Astrocyte (in vitro differentiated cells and primary cell): ENCODE measurements at regions not wholly inside any gene's neighbourhood (a gene's known extent, or its start where the extent isn't known, plus 50 kb on each side); places are given as distances from the start of the nearest gene placed in this dataset.

Experiments
- DNase-seq: peaks from one replicate; pipeline ENCODE4 v3.0.0-alpha.2; 2010; ENCODE audit warnings: low read depth
- FAIRE-seq: peaks from 2 replicates; lab custom pipeline; 2011; peaks lifted over from hg19 to GRCh38; lab: Jason Lieb, UNC
- H2AFZ ChIP-seq: 2 replicates; pipeline ENCODE4 v1.6.0; 2012; ENCODE audit warnings: low read depth, low read length, inconsistent platforms
- H3K27ac ChIP-seq: 2 replicates; pipeline ENCODE4 v1.5.1; 2011; ENCODE audit warnings: low read depth, low read length, inconsistent platforms
- H3K27me3 ChIP-seq: 2 replicates; pipeline ENCODE4 v1.6.0; 2011; ENCODE audit warnings: low read length, inconsistent platforms; ENCODE audit not compliant: insufficient read depth
- H3K36me3 ChIP-seq: 2 replicates; pipeline ENCODE4 v1.5.1; 2011; ENCODE audit warnings: low read length, inconsistent platforms; ENCODE audit not compliant: insufficient read depth
- H3K4me1 ChIP-seq: 2 replicates; pipeline ENCODE4 v1.5.1; 2011; ENCODE audit warnings: low read length, inconsistent platforms; ENCODE audit not compliant: insufficient read depth
- H3K4me2 ChIP-seq: 2 replicates; pipeline ENCODE4 v1.6.0; 2012; ENCODE audit warnings: low read length, inconsistent platforms
- H3K4me3 ChIP-seq: 2 replicates; pipeline ENCODE4 v1.5.1; 2011; ENCODE audit warnings: low read depth, mild to moderate bottlenecking, low read length, inconsistent platforms; ENCODE audit not compliant: insufficient read depth
- H3K79me2 ChIP-seq: 2 replicates; pipeline ENCODE4 v1.6.0; 2012; ENCODE audit warnings: mild to moderate bottlenecking, low read length, inconsistent platforms; ENCODE audit not compliant: insufficient read depth
- H3K9ac ChIP-seq: 2 replicates; pipeline ENCODE4 v1.6.0; 2012; ENCODE audit warnings: mild to moderate bottlenecking, low read length, inconsistent platforms
- H3K9me3 ChIP-seq: 2 replicates; pipeline ENCODE4 v1.5.1; 2012; ENCODE audit warnings: low read depth, mild to moderate bottlenecking, low read length, inconsistent platforms; ENCODE audit not compliant: insufficient read depth
- H4K20me1 ChIP-seq: 2 replicates; pipeline ENCODE4 v1.6.0; 2012; ENCODE audit warnings: low read length, inconsistent platforms; ENCODE audit not compliant: insufficient read depth
- H3K27ac Mint-ChIP-seq: one replicate; pipeline ENCODE4 v1.8.0; 2021; ENCODE audit warnings: mild to moderate bottlenecking, mixed read lengths; ENCODE audit not compliant: unreplicated experiment
- H3K27me3 Mint-ChIP-seq: one replicate; pipeline ENCODE4 v1.8.0; 2021; ENCODE audit warnings: low read depth, mixed read lengths; ENCODE audit not compliant: unreplicated experiment
- H3K36me3 Mint-ChIP-seq: one replicate; pipeline ENCODE4 v1.8.0; 2021; ENCODE audit warnings: low read depth, mixed read lengths; ENCODE audit not compliant: unreplicated experiment
- H3K4me1 Mint-ChIP-seq: one replicate; pipeline ENCODE4 v1.8.0; 2021; ENCODE audit warnings: low read depth, mixed read lengths; ENCODE audit not compliant: unreplicated experiment
- H3K4me3 Mint-ChIP-seq: one replicate; pipeline ENCODE4 v1.8.0; 2021; ENCODE audit warnings: mild to moderate bottlenecking, moderate library complexity, mixed read lengths; ENCODE audit not compliant: unreplicated experiment
- H3K9me3 Mint-ChIP-seq: one replicate; pipeline ENCODE4 v1.8.0; 2021; ENCODE audit warnings: mild to moderate bottlenecking, mixed read lengths; ENCODE audit not compliant: unreplicated experiment
- EZH2 ChIP-seq: IDR thresholded peaks from 2 replicates; pipeline ENCODE4 v1.6.1; 2012; ENCODE audit warnings: mild to moderate bottlenecking, low read length, inconsistent platforms; ENCODE audit not compliant: insufficient read depth
- TF ChIP-seq, protein P1 (sequence below): IDR thresholded peaks from 2 replicates; pipeline ENCODE4 v1.5.1; 2011; ENCODE audit warnings: low read depth, mild to moderate bottlenecking, inconsistent platforms, low read length, moderate library complexity; ENCODE audit not compliant: insufficient read depth

GRCh38 chr2:21642647-21643046 is 518.9 kb downstream of the TDRD15 start:
- Histone ChIP-seq H3K9me3 (no peaks in the 10 kb centered on the region), H3K27ac (peak overlapping the region; percentile 34), H3K9ac (no peak overlapping the region), H3K4me1 (no peaks in the 10 kb centered on the region), H3K4me3 (no peak overlapping the region), H3K4me2 (no peak overlapping the region), H4K20me1 (no peaks in the 10 kb centered on the region), H3K36me3 (no peaks in the 10 kb centered on the region), H3K79me2 (no peaks in the 10 kb centered on the region), H3K27me3 (no peaks in the 10 kb centered on the region), H2AFZ (no peak overlapping the region)
- DNase-seq, result no peak
- H3K9me3 Mint-ChIP-seq, result no peaks in the 10 kb centered on the region
- no peak for TF ChIP-seq EZH2
- TF ChIP-seq, protein P1, sequence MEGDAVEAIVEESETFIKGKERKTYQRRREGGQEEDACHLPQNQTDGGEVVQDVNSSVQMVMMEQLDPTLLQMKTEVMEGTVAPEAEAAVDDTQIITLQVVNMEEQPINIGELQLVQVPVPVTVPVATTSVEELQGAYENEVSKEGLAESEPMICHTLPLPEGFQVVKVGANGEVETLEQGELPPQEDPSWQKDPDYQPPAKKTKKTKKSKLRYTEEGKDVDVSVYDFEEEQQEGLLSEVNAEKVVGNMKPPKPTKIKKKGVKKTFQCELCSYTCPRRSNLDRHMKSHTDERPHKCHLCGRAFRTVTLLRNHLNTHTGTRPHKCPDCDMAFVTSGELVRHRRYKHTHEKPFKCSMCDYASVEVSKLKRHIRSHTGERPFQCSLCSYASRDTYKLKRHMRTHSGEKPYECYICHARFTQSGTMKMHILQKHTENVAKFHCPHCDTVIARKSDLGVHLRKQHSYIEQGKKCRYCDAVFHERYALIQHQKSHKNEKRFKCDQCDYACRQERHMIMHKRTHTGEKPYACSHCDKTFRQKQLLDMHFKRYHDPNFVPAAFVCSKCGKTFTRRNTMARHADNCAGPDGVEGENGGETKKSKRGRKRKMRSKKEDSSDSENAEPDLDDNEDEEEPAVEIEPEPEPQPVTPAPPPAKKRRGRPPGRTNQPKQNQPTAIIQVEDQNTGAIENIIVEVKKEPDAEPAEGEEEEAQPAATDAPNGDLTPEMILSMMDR, result no peak
- no peak for FAIRE-seq
- H3K4me1 Mint-ChIP-seq, result peaks cover 17% of the 10 kb centered on the region
- no peak overlapping the region for H3K27ac Mint-ChIP-seq
- no peak overlapping the region for H3K4me3 Mint-ChIP-seq
- no peaks in the 10 kb centered on the region for H3K27me3 Mint-ChIP-seq
- no peaks in the 10 kb centered on the region for H3K36me3 Mint-ChIP-seq

GRCh38 chr2:21643180-21643579 is 519.4 kb downstream of the TDRD15 start:
- Histone ChIP-seq H2AFZ (no peak overlapping the region), H3K27me3 (no peaks in the 10 kb centered on the region), H4K20me1 (no peaks in the 10 kb centered on the region), H3K27ac (peak overlapping the region; percentile 34), H3K9me3 (peaks cover 3% of the 10 kb centered on the region), H3K4me3 (no peak overlapping the region), H3K79me2 (no peaks in the 10 kb centered on the region), H3K4me2 (no peak overlapping the region), H3K4me1 (no peaks in the 10 kb centered on the region), H3K9ac (no peak overlapping the region), H3K36me3 (no peaks in the 10 kb centered on the region)
- DNase-seq (peak; percentile 2), FAIRE-seq (no peak)
- no peaks in the 10 kb centered on the region for H3K27me3 Mint-ChIP-seq
- H3K27ac Mint-ChIP-seq, result no peak overlapping the region
- H3K4me1 Mint-ChIP-seq, result peaks cover 17% of the 10 kb centered on the region
- no peaks in the 10 kb centered on the region for H3K36me3 Mint-ChIP-seq
- no peak for TF ChIP-seq EZH2
- TF ChIP-seq, protein P1, result no peak
- no peak overlapping the region for H3K4me3 Mint-ChIP-seq
- H3K9me3 Mint-ChIP-seq, result no peaks in the 10 kb centered on the region

- no peaks in the 10 kb centered on the region for H3K9me3 Mint-ChIP-seq
- Histone ChIP-seq H3K36me3 (no peaks in the 10 kb centered on the region), H3K27me3 (no peaks in the 10 kb centered on the region), H2AFZ (no peak overlapping the region), H3K79me2 (no peaks in the 10 kb centered on the region), H3K4me1 (no peaks in the 10 kb centered on the region), H3K4me3 (no peak overlapping the region), H3K4me2 (no peak overlapping the region), H3K9me3 (peaks cover 4% of the 10 kb centered on the region), H3K9ac (no peak overlapping the region), H3K27ac (no peak overlapping the region), H4K20me1 (no peaks in the 10 kb centered on the region)
- H3K36me3 Mint-ChIP-seq, result no peaks in the 10 kb centered on the region
- TF ChIP-seq, protein P1, result no peak
- no peak overlapping the region for H3K27ac Mint-ChIP-seq
- H3K4me1 Mint-ChIP-seq, result peaks cover 18% of the 10 kb centered on the region
- H3K4me3 Mint-ChIP-seq, result no peak overlapping the region
- no peak for FAIRE-seq
- no peak for DNase-seq
- peaks cover 2% of the 10 kb centered on the region for H3K27me3 Mint-ChIP-seq
These were observed 520.5 kb downstream of the TDRD15 start for GRCh38 chr2:21644266-21644665.
